GM19043 (cell line): ENCODE measurements at regions not wholly inside any gene's neighbourhood (a gene's known extent, or its start where the extent isn't known, plus 50 kb on each side); places are given as distances from the start of the nearest gene placed in this dataset.
"Not testable (repeated sequence)": the region's sequence is repeated elsewhere in the genome, so short reads cannot be mapped to it uniquely, and the experiment has no call there.

Source experiments
- ATAC-seq: cut with Tn5 transposase; IDR thresholded peaks from one replicate; pipeline ENCODE4 v1.9.1; 2021; ENCODE audit warnings: low read depth; ENCODE audit not compliant: unreplicated experiment

DNA sequence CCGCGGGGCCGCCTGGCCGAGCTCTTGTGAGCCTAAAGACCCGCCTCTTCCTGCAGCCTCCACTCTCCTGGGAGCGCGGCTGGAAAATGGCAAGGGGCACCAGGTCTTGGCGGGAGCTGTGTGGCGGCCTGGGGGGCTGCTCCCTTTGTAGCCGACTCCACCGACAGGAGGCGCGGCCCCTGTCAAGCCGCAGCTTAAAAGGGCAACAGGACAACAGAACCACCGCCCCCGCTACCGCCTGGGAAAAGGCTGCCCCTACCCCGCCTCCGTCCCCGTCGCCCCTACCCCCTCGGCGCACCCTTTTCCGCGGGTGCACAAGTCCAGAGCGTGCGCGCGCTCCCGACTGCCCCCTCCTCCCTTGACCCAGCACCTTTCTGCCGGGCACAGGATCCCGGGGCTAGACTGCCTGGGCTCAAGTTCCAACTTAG lies 60.3 kb downstream of the GOLGA8K start:
- not testable (repeated sequence) for ATAC-seq

DNA sequence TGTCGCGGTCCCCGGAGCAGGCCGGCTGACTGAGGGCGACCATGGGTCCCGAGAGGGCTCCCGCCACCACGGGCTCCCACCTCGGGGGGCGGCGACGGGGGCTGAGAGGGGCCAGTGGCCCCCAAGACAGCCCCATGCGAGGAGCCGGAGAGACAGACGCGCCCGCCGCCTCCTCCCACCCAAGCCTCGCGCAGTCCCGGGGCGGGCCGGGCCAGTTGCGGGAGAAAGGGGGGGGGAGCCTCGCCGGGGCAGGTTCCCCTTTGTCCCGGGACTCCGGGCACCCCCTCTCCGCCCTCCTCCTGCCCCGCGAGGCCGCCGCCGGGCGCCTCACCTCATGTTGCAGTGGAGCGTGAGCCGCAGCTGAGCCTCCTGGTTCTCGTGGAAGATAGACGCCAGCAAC lies 60.8 kb downstream of the GOLGA8K start:
- ATAC-seq = not testable (repeated sequence)

DNA sequence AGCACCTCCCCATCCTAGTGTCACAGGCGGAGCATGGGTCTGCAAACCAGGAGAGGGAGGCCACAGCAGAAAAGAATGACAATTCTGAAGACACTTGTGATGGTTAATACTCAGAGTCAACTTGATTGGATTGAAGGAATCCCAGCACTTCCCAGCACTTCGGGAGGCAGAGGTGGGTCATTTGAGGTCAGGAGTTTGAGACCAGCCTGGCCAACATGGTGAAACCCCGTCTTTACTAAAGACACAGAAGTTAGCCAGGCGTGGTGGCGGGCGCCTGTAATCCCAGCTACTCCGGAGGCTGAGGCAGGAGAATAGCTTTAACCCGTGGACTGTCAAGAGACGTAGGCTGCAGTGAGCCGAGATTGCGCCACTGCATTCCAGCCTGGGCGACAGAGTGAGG lies 61.6 kb downstream of the GOLGA8K start:
- not testable (repeated sequence) for ATAC-seq

DNA sequence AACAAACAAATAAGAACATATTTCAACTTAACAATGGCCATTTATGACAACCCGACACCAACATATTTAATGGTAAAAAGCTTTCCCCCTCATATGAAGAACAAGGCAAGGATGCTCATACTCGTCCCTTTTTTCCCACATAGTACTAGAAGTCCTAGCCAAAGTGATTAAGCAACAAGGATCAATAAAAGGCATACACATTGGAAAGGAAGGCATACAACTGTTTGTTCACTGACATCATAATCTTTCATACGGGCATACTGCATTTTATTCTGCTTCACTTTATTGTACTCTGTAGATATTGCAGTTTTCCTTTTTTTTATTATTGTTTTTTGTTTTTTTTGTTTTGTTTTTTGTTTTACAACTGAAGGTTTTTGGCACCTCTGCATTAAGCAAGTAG lies 66.3 kb downstream of the GOLGA8K start:
- not testable (repeated sequence) for ATAC-seq

DNA sequence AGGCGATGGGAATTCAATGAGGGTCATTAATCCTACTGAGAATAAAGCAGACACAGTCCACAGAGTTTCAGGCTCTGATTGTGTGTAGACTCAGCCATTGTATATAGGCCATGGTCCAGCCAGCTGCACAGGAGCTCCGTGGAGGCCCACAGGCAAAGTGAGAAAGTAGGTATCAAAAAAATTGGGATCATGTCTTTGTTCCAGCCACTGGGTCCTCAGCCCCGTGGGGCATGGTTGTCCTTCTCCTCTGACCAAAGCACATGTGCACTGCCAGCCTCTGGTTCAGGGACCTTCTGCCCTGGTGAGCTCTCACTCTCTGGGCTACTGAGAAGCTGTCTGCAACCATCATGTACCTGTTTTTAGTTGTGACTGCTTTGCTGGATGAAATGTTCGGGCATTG lies 79.7 kb downstream of the GOLGA8K start:
- not testable (repeated sequence) for ATAC-seq

DNA sequence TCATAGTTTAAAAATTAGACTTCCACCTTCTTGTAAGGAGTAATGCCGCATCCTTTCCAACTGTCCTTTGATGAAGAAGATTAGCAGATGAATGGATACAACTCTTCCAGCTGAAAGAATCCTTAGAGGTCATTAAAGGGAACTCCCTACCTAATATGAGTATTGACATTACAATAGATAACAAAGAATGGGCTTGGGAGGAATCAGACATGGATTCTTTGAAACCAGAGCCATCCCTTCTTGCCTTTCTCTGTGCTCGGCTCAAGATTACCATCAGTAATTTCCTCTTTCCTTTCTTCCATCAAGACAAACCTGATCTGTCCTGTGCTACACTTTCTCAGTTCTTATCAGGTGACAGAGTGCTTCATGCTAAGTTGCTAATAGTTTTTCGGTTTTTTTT lies 83.8 kb downstream of the GOLGA8K start:
- not testable (repeated sequence) for ATAC-seq

DNA sequence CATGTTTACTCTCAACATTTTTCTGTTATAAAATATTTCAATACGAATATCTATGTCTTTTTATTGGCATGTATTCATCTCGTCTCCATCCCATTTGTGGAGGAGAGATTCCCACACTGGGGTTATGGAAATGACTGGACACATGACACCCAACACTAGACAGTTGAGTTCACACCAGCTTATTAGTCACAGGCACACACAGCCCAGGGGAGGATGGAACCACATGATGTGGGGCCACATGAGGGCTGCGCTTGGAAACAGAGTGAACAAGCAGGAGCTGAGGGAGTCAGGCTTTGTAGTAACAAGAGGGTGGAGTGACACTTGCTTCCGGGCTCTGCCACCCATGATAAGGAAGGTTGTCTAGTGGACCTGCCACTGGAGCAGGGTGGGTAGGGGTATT lies 86.6 kb downstream of the GOLGA8K start:
- ATAC-seq = not testable (repeated sequence)

DNA sequence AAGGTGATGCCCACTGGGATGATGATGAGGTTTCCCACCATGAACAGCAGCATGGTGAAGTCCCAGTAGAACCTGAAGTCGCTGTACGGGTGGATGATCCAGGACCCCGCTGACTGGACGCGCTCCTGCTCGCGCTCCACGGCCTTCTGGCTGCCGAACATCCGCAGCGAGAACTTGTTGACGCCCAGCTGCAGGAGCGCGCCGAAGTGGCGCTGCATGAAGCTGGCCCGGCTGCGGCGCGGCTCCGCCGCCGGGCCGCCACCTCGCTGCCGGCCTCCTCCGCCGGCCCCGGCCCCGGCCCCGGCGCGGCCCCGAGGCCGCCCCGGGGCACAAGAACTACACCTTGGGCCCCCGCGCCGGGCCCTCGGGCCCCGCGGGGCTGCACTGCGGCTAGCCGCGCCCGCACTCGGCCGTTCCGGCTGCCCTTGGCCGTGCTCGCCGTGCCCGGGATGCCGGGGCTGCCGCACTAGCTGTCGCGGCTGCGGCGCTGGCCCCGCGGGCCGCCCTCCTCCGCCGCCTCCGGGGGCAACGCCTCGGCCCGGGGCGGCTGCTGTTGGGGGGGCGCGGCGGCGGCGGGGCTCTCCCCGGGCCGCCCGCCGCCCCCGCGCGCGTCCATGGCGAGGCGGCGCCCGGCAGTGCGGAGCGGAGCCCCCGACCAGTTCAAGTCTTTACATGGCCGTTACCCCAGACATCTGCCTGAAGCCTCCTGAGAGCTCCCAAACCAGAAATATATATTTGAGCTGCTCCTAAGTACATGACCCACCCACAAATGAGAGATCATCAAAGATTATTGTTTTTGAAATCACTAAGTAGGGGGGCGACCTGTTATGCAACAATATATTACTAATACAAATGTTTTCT lies 87.8 kb downstream of the GOLGA8K start:
- not testable (repeated sequence) for ATAC-seq

DNA sequence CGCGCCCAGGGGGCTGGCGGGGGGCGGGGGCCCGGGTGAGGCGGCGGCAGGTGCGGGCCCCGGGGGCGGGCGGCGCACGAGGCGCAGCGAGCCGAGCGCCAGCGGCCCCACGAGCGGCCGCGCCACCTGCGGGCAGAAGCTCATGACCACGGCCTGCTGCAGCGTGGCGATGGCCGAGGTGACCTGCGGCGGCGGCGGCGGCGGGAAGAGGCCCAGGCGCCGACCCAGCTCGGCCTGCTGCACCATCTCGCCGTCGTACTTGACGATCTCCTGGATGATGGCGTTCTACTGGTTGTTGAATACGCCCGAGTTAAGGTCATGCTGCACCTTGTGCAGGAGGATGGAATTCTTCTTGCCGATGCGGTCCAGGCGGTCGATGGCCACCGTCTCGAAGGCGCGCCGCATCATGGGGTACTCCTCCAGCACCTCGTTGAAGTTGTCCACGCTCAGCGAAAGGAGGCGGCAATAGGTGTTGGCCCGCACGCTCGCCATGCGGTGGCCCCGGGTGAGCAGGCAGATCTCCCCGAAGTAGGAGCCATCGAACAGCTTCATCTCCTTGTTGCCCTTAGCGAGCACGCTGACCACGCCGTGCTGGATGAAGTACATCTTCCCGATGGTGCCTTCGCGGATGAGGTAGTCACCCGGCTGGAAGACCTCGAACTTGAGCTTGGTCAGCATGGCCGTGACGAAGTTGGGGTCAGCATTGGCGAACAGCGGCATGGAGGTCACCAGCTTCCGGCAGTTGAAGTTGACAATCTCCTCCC lies 89.5 kb downstream of the GOLGA8K start:
- ATAC-seq = not testable (repeated sequence)

DNA sequence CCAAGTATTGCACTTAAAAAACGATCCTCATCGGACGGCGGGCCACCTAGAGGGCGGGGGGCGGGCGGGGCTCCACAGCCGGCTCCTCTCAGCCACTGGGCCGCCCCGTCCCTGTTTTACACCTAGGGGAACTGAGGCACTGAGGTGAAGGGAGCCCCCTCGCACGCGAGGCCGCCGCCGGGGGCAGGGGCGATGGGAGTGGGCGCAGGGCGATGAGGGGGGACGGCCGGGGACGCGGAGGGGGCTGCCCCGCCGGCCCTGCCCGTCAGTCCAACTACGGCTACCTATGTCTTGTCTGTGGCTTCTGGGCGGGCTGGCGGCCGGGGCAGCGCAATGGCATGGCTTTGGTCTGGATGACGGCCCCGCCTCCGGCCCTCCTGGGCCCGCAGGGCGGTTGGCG lies 90.4 kb downstream of the GOLGA8K start:
- ATAC-seq = not testable (repeated sequence)

DNA sequence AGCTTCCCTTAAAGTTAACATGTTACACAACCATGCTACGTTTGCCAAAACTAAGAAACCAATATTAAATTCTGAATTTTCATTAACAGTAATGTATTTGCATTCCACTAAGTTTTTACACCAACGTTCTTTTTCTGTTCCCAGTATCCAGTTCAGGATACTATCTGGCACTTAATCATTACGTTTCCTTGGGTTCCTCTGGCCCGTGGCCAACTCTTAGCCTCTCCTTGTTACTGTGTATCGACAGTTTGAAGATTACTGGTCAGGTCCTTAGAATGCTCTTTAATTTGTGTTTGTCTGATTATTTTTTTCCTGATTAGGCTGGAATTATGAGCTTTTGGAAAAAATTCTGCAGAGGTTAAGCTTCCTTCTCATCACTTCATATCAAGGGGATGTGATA lies 95.5 kb downstream of the GOLGA8K start:
- not testable (repeated sequence) for ATAC-seq

DNA sequence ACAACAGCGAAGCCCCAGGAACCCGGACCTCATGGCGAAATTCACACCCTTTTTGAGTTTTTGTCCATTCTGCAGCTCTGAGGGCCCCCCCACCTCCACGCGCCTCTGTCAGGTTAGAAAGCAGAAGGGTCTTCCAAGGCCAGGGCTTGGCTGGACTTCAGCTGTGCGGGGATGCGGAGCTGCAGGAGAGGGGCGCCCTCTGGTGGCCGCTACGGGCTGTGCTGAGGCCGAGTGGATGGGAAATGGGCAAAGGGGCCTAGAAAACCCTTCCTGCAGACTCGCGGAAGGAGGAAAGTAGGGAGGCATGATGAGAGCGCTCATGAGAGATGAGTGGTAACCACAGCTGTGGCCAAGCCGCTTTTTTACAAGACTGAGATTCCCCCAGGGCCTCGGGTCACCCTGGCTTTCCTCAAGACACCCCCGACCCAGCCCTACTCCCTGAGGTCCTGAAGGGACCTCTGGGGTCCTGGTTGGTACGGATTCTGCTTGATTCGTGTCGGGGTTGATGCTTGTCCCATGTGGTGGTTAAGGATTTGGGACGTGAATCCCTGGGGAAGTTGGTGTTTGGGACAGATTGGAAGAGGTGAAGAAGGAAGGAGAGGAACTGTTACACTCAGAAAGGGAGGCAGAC lies 126.8 kb downstream of the GOLGA8K start:
- peak; percentile 51 for ATAC-seq

DNA sequence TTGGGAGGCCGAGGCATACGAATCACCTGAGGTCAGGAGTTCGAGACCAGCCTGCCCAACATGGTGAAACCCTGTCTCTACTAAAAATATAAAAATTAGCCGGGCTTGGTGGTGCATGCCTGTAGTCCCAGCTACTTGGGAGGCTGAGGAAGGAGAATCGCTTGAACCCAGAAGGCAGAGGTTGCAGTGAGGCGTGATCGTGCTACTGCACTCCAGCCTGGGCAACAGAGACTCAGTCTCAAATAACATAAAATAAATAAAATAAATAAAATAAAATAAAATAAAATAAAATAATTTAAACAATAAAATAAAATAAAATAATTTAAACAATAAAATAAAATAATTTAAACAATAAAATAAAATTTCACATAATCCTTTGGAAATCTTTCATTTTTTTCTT lies 149.1 kb downstream of the GOLGA8K start:
- not testable (repeated sequence) for ATAC-seq

DNA sequence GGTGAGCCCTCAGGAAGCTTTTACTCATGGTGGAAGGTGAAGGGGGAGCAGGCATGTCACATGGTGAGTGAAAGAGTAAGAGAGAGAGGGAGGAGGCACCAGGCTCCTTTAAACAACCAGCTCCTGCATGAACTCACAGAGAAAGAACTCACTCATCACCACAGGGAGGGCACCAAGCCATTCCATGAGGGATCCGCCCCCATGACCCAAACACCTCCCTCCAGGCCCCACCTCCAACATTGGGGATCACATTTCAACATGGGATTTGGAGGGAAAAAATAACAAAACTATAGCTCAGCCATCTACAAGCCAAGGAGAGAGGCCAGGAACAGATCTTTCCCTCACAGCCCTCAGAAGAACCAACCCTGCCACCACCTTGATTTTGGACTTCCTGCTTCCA lies 153.9 kb downstream of the GOLGA8K start:
- ATAC-seq = not testable (repeated sequence)

DNA sequence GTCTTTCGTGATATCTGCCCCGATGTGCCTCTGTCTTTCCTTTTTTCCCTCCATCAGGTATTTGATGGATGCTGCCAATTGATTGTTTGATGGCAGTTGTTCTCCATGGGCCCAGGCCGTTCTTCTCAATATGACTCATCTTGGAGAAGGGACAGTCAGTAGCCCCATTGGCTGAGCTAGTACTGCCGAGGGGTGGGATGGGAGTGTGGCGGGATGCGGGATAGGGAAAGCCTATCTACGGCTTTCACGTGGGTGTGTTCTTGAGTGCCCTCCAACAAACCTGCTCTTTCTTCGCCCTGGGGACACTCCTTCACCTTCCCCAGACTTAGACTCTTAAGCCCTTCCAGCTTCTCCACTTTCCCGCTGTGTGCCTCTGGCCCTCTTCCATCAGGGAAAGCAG lies 159.4 kb downstream of the GOLGA8K start:
- ATAC-seq = not testable (repeated sequence)

DNA sequence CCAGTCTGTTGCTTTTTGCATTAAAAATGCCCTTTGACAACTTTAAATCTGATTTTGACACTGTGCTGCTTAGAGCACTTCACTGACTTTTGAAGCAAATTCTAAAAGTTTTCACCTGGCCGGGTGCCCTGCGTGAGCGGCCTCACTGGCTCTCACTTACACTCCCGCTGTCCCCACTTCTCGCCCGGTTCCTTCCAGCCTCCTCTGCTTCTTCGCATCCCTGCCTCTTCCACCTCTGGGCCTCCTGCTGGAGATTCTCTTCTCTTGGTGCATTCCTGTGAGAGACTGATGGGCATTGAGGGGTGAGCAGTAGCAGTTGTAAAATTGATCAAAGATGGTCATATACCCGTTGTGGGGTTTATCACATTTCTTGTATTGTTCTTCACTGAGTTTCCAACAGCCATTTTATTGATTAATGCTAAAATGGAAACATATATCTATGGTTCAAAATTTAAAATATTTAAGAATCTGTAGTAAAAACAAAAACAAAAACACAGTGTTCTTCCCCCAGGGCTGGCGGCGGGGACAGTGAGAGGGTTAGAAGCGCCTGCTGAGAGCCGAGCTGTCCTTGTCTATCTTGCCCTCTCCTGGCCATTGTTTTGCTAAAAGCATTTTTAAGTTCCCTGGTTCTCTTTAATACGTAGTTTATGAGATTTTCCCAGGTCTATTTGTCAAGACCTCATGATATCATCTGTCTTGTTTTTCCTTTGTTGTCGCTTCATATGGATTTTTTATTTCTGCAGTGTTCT lies 160.1 kb downstream of the GOLGA8K start:
- ATAC-seq = not testable (repeated sequence)

DNA sequence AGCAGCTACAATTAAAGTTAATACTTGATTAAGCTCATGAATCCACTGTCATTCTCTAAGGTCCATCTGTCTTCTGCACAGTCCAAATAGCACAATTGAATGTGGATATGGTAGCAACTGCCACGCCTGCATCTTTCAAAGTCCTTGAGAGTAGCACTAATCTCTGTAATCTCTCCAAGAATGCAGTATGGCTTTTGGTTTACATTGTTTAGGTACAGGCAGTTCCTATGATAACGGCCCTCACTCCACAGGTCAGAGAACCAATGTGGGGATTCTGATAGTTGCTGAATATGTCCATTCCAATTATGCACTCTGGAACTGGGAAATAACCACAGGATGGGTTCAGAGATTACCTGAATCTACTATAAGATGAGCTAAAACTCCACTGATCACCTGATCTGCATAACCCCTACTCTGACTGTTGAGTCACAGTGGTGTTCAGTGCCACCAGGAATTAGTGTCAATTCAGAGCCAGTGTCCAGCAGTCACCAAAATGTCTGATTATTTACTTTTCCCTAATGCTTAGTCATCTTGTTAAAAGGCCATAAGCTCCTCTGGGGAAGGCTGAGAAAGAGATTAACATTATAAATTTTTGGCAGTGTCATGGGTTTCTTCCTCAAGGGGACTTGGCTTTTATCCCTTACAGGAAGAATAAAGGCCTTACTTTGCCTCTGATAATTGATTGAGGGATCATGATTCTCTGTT lies 175.5 kb downstream of the GOLGA8K start:
- ATAC-seq = not testable (repeated sequence)

DNA sequence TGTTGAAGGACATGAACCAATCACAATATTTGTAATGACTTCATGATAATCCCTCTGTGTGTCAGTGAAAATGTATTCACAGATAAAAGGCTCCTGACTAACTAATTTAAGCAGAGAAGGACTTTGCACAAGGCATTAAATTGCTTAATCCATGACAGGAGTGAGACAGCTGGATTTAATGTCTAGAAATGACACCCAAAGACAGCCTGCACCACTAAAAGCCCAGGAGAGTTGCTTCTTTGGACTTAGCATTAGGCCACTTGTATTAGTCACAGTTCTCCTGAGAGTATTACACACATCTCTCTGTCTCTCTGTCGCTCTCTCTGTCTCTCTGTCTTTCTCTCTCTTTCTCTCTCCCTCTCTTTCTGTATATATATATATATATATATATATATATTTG lies 180.4 kb downstream of the GOLGA8K start:
- no peak for ATAC-seq
